Activated T-helper 1 cell treated with Interleukin-2 at 50 U/mL for 16 hours (primary cell): ENCODE measurements at regions not wholly inside any gene's neighbourhood (a gene's known extent, or its start where the extent isn't known, plus 50 kb on each side); places are given as distances from the start of the nearest gene placed in this dataset.

Experiments used
- DNase-seq: peaks from one replicate; pipeline ENCODE4 v3.0.0-alpha.2; 2020; ENCODE audit warnings: low read depth

GRCh38 chr6:149149653-149150052 is 167.9 kb upstream of the TAB2 start:
- no peak for DNase-seq

- DNase-seq: no peak
Observed at GRCh38 chr6:149150301-149150700, 167.2 kb upstream of the TAB2 start.

GRCh38 chr6:149150801-149151398 is 166.6 kb upstream of the TAB2 start:
- no peak for DNase-seq

GRCh38 chr6:149152521-149152920 is 165.0 kb upstream of the TAB2 start:
- DNase-seq: no peak

GRCh38 chr6:149153100-149153499 is 164.4 kb upstream of the TAB2 start:
- DNase-seq: no peak

- DNase-seq: no peak
Observed at GRCh38 chr6:149153693-149154092, 163.8 kb upstream of the TAB2 start.

GRCh38 chr6:149154261-149154821 is 163.2 kb upstream of the TAB2 start:
- DNase-seq: no peak

- no peak for DNase-seq
Observed at GRCh38 chr6:149157126-149157525, 160.4 kb upstream of the TAB2 start.

GRCh38 chr6:149158076-149158475 is 159.4 kb upstream of the TAB2 start:
- no peak for DNase-seq

- DNase-seq: no peak
Observed at GRCh38 chr6:149160943-149161342, 156.6 kb upstream of the TAB2 start.

GRCh38 chr6:149162924-149163323 is 154.6 kb upstream of the TAB2 start:
- no peak for DNase-seq

- no peak for DNase-seq
Observed at GRCh38 chr6:149164199-149164750, 153.2 kb upstream of the TAB2 start.

- DNase-seq: no peak
Observed at GRCh38 chr6:149166336-149166735, 151.2 kb upstream of the TAB2 start.

GRCh38 chr6:149166747-149167146 is 150.8 kb upstream of the TAB2 start:
- no peak for DNase-seq

GRCh38 chr6:149168968-149169367 is 148.5 kb upstream of the TAB2 start:
- DNase-seq: no peak

GRCh38 chr6:149169761-149170511 is 147.6 kb upstream of the TAB2 start:
- DNase-seq: no peak

GRCh38 chr6:149170564-149171452 is 146.7 kb upstream of the TAB2 start:
- DNase-seq: no peak

- DNase-seq: no peak
Observed at GRCh38 chr6:149173222-149173621, 144.3 kb upstream of the TAB2 start.

- no peak for DNase-seq
Observed at GRCh38 chr6:149174962-149175361, 142.6 kb upstream of the TAB2 start.

- no peak for DNase-seq
Observed at GRCh38 chr6:149176971-149177667, 140.4 kb upstream of the TAB2 start.

GRCh38 chr6:149179431-149179830 is 138.1 kb upstream of the TAB2 start:
- no peak for DNase-seq

- DNase-seq: no peak
Observed at GRCh38 chr6:149181304-149181703, 136.2 kb upstream of the TAB2 start.
